EH (cell line): ENCODE measurements at regions not wholly inside any gene's neighbourhood (a gene's known extent, or its start where the extent isn't known, plus 50 kb on each side); places are given as distances from the start of the nearest gene placed in this dataset.

Experiments used
- DNase-seq: peaks from one replicate; pipeline ENCODE4 v3.0.0-alpha.2; 2015; ENCODE audit warnings: low read depth

DNA sequence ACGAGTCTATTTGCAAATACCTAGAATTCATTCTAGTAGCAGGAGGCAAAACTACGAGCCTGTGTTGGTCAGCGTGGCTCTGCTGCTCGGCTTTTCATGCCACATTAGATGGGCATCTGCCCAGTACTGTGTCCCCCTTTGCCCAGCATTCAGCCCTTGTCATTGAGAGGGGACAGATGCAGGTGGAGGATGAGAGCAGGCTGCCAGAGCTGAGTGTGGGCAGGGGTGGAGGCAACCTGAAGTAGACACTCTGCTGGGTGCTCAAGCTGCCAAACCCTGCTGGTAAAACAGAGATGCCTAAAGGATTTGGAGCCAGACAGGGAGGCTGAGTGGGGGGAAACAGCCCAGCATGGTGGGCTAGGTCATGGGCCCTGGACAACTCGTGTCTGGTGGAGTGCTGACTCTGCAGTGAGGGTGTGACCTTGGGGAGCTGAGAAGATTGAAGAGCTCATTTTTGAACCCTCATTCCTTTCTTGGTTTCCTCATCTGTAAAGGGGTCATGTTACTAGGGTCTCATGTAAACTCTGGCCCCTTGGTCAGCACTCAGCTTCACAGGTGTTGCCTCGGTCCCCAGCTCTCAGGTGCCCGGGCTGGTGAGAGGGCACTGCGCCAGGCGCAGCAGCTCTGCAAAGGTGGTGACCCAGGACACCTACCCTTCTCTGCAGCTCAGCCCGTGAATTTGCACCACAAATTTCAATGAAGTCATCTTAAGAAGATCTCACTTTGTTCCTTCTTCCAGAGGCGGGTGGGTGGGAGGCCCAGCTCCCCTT is 64.2 kb upstream of the BHLHE23 start:
- no peak for DNase-seq

DNA sequence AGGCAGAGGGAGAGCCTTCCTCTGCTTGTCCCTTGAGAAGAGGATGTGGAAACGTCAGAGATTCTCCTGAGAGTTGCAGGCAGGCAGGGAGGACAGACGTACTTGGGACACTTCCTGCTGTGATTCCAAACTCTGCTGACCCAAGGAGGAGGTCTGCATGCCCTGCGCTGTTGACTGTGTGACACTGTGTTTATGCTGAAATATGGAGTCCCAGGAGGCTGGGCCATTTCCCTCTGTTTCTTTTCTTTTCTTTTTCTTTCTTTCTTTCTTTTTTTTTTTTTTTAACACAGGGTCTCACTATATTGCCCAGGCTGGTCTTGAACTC is 63.5 kb upstream of the BHLHE23 start:
- DNase-seq = no peak

GRCh38 chr20:63068711-63069367 is 62.1 kb upstream of the BHLHE23 start:
- no peak for DNase-seq

GRCh38 chr20:63067721-63068560 is 61.2 kb upstream of the BHLHE23 start:
- DNase-seq = no peak

DNA sequence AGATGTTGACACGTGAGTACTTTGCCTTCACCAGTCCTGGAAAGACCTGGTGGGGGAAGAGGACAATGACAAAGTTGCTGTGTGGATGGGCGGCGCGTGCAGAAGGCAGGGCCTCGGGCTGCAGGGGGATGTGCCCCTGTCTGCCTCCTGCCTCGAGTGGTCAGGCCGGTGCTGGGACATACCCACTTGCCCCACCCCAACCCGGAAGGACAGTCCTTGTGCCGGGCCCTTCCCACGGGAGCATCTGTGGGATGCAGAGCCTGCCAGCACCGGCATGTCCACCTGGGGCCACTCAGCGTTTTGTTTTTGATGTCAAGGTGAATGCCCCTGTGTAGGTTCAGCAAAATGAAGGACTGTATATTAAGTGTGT is 60.5 kb upstream of the BHLHE23 start:
- DNase-seq = no peak

- no peak for DNase-seq
Observed at GRCh38 chr20:63066506-63067265, 59.9 kb upstream of the BHLHE23 start.

GRCh38 chr20:63065911-63066310 is 59.1 kb upstream of the BHLHE23 start:
- no peak for DNase-seq

GRCh38 chr20:63064745-63065711 is 58.3 kb upstream of the BHLHE23 start:
- DNase-seq = no peak

DNA sequence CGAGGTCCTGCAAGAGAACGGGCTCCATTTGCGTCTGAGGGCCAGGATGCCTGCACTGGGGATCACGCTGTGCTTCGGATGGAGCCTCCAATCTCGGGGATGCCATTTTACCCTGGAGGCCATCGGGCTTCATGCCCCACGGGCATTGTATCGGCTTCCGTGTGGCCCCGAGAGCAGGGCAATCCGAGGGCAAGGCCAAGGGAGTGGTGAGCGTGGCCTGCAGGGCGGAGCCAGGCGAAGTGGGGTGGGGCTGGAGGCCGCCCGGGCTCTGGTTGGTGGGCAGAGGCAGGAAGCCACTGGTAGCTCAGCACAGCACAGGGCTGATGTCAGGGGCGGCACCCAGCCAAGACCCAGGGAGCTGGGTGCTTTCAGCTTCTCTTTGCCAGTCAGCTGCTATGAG is 57.5 kb upstream of the BHLHE23 start:
- DNase-seq = no peak

GRCh38 chr20:63062188-63063140 is 55.7 kb upstream of the BHLHE23 start:
- DNase-seq = no peak

GRCh38 chr20:63061771-63062100 is 55.0 kb upstream of the BHLHE23 start:
- DNase-seq = no peak

- DNase-seq = no peak
Observed at GRCh38 chr20:63061051-63061770, 54.4 kb upstream of the BHLHE23 start.

GRCh38 chr20:63060057-63060991 is 53.6 kb upstream of the BHLHE23 start:
- peak; percentile 50 for DNase-seq

DNA sequence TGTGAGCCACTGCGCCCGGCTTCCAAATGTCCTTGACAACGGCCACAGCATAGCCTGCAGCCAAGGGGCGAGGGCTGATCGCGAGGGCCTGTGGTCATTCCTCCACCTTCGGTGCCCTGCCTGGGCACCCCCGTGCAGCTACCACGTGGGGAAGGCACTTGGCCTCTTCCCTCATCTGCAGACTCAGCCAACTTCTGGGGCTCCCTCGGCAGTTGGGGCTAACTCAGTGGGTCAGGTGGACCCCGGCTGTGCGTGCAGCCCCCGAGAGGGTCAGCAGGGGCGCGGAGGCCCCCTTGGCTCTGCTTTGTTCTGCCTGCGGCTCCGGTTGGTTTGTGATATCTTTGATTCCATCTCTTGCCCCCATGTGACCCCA is 52.9 kb upstream of the BHLHE23 start:
- no peak for DNase-seq

DNA sequence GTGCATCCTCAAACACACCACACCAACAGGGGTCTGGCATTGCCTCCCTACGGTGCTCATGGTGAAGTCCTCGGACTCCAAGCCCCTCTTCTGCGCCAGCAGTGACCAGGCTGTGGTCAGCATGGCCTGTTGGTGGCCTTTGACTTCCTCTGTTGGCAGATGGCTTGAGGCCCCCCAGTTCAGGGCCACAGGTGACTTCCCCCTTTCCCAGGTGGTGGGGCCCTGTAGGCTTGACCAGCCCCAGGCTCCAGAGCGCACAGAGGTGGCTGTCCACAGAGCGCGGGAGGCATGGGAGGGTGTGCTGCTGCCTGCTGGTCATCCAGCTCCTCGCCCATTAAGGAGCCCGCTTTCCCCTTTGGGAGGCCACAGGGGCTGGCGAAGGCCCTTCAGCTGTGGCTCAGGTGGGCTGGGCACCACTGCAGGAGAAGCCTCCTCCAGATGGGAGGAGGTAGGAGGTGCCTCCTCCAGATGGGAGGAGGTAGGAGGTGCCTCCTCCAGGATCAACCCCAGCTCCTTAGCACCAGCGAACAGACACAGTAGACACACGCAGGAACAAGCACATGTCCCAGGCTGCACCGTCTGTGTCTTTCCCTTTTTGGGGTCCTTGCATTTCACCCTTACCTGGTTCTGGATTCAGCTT is 52.1 kb upstream of the BHLHE23 start:
- no peak for DNase-seq

- DNase-seq = no peak
Observed at GRCh38 chr20:63057171-63058117, 50.7 kb upstream of the BHLHE23 start.
